ENCODE measurements at regions not wholly inside any gene's neighbourhood (a gene's known extent, or its start where the extent isn't known, plus 50 kb on each side); places are given as distances from the start of the nearest gene placed in this dataset.
"Not testable (repeated sequence)": the region's sequence is repeated elsewhere in the genome, so short reads cannot be mapped to it uniquely, and the experiment has no call there.

GRCh38 chr2:11877764-11878163, 131.3 kb downstream of the LPIN1 start:
- DNase-seq: no peak

GRCh38 chr2:11885253-11885652, 138.8 kb downstream of the LPIN1 start:
- not testable (repeated sequence) for DNase-seq

DNA sequence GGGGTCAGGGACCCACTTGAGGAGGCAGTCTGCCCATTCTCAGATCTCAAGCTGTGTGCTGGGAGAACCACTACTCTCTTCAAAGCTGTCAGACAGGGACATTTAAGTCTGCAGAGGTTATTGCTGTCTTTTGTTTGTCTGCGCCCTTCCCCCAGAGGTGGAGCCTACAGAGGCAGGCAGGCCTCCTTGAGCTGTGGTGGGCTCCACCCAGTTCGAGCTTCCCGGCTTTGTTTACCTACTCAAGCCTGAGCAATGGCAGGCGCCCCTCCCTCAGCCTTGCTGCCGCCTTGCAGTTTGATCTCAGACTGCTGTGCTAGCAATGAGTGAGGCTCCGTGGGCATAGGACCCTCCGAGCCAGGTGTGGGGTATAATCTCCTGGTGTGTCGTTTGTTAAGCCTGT, 140.5 kb downstream of the LPIN1 start:
- not testable (repeated sequence) for DNase-seq

GRCh38 chr2:11889101-11889850, 142.8 kb downstream of the LPIN1 start:
- DNase-seq: no peak

- DNase-seq: no peak
Observed at GRCh38 chr2:11889854-11890253, 143.4 kb downstream of the LPIN1 start.

- DNase-seq: no peak
Observed at GRCh38 chr2:11891028-11891427, 144.6 kb downstream of the LPIN1 start.

- no peak for DNase-seq
Observed at GRCh38 chr2:11891671-11892440, 145.4 kb downstream of the LPIN1 start.

DNA sequence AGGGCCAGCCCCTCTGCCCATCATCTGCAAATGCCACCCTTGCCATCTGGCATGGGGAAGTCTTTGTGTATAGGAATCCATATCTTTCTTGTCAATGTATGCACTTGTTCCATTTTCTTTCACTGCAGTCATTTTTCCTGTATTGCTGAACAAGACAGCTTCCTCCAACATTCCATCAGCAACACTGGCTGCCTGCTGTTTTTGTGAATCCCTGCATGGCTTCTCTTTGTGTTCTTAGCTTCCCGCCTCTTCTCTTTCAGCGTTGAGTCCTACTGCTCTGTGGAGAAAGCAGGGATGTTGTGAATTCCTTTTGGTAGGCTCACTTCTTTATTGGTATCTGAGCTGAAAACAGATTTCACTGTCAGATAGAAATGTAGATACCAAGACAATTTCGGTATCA, 150.0 kb downstream of the LPIN1 start:
- DNase-seq: no peak

GRCh38 chr2:11898576-11898975, 152.1 kb downstream of the LPIN1 start:
- no peak for DNase-seq

GRCh38 chr2:11899264-11899818, 152.9 kb downstream of the LPIN1 start:
- no peak for DNase-seq

GRCh38 chr2:11900891-11901290, 154.5 kb downstream of the LPIN1 start:
- not testable (repeated sequence) for DNase-seq

- no peak for DNase-seq
Observed at GRCh38 chr2:11901351-11902069, 155.1 kb downstream of the LPIN1 start.

GRCh38 chr2:11903085-11903606, 156.7 kb downstream of the LPIN1 start:
- no peak for DNase-seq

GRCh38 chr2:11904029-11904428, 157.6 kb downstream of the LPIN1 start:
- DNase-seq: no peak

- no peak for DNase-seq
Observed at GRCh38 chr2:11904941-11905340, 158.5 kb downstream of the LPIN1 start.

- no peak for DNase-seq
Observed at GRCh38 chr2:11907190-11907589, 160.8 kb downstream of the LPIN1 start.

- no peak for DNase-seq
Observed at GRCh38 chr2:11910971-11911370, 164.5 kb downstream of the LPIN1 start.

DNA sequence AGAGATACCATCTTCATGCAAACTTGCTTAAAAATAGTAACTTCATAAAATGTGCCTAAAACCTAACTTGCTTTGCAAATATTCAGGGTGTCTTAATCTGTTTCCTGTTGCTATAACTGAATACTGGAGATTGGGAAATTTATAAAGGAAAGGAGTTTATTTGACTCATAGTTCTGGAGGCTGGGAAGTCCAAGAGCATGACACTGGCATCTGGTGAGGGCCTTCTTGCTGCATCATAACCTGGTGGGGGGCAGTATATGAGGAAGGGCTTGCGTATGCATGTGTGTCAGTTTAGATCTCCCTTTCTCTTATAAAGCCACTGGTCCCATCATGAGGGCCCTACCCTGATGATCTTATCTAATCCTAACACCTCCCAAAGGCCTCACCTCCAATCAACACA, 166.5 kb downstream of the LPIN1 start:
- no peak for DNase-seq

DNA sequence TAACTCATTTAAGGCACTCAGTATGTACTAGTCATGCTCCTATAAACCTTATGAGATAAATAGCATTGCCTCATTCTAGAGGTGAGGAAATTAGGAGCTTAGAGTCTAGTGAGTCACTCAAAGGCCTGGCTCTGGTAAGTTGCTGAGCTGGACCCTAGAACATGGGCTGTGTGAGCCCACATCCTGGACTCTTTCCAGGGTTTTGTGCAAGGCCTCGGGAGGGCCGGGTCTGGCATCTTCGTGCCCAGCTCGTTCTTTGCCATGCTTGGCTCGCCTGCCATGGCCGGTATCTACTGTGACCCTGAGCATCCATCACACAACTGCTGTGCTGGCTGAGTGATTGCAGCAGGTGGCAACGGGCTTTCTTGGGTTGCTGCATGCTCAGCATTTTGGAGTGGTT, 168.0 kb downstream of the LPIN1 start:
- no peak for DNase-seq

DNA sequence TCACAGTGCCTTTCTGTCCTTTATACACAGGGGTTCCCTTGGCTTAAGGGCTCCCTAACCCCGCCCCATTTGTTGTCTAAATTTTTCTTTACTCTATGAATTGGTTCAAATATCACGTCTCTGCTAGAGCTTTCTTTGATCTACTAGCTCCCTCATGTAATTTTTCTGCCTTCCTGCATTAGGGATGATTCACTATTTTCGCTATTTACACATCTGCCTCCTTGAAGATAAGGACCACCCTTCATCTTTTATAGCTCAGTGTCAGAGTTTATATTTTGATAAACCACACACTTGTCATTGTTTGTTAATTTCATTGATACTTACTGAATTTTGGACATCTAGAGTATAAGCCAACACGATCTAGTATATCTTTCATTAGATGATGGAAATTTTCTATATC, 169.2 kb downstream of the LPIN1 start:
- no peak for DNase-seq

DNA sequence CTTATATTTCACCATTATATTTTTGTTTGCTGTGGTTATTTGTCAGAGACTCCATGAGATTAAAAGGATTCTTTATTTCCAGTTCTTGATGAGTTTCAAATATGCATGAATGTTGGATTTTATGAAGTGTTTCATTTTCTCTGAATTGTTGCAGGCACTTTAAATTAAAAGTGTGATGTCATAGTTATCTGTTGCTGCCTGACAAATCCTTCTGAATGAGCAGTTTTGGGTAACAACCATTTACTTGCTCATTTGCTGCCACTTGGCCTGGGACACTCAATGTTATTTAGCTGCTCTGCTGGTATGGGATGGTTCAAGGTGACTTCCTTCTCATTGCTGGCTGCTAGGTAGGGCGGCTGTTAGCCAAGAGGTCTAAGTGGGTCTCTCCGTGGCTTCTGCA, 173.5 kb downstream of the LPIN1 start:
- no peak for DNase-seq

DNA sequence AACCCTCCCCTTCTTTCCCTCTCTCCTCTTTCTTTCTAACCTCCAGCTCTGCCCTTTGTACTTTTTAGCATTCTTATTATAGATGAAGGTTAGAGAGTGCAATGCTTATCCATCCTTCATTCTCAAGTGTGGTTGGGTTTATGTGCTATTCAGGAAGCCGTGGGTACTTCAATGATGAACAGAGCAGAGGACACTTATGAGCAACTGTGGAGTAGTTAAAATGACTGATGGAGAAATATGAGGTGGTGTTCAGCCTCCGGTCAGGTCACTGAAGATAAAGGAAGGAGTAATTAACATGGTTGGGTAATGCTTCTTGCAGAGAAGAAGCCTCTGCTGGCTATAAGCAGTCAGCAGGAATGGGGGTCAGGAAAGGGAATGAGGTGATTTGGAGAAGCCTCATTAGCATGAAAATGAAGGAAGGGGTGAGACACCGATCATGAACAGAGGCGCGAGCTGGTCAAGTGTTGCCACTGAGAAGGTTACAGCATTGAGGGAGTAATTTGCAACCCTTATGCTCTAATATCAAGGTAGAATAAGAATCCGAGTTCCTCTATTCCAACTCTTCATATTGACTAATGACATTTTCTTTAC, 174.7 kb downstream of the LPIN1 start:
- DNase-seq: no peak

- DNase-seq: no peak
Observed at GRCh38 chr2:11922294-11922693, 175.9 kb downstream of the LPIN1 start.
